Activated CD8-positive, alpha-beta memory T cell treated with anti-CD3 and anti-CD28 coated beads, Interleukin-2, amount 50 U/mL, for 1 hour (primary cell): ENCODE measurements at regions not wholly inside any gene's neighbourhood (a gene's known extent, or its start where the extent isn't known, plus 50 kb on each side); places are given as distances from the start of the nearest gene placed in this dataset.
"Not testable (repeated sequence)": the region's sequence is repeated elsewhere in the genome, so short reads cannot be mapped to it uniquely, and the experiment has no call there.

ENCODE experiments used
- DNase-seq: peaks from one replicate; pipeline ENCODE4 v3.0.0-alpha.2; 2020; ENCODE audit errors: extremely low read depth

DNA sequence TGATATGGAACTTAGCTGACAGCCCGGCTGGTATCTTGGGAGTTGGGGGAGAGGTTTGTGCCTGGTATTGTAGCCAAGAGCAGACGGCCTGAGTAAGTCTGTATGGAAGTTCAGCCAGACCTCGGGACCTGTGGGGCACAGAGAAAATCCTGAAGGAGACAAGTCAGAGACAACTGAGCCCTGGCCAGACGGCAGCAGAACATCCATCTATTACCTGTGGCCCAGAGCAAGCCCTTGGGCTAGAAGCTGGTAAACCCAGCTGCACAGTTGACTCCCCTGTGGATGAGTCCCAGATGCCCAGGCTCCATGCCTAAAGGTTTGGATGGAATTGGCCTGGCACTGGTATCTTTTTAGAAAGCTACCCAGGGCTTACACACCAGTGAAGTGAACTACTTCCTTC lies 70.4 kb upstream of the DLG1 start:
- no peak for DNase-seq

DNA sequence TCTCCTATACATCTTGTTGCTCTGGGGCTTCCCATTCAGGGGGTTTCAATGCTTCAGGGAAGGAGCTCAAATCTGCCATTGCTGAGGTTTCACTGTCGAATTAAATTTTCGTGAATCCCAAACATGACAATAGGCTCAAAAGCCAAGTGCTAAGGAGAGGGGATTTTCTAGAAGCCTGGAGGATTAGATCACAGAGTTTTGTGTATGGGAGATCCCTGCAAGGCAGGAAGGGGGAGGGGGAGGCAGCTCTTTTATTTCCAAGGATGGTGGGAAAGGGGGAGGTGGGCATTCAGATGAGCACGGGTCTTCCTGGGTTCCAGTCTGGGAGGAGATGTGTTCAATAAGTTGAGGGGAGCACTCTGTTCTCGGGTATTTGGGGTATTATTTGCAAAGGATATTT lies 69.9 kb upstream of the DLG1 start:
- no peak for DNase-seq

DNA sequence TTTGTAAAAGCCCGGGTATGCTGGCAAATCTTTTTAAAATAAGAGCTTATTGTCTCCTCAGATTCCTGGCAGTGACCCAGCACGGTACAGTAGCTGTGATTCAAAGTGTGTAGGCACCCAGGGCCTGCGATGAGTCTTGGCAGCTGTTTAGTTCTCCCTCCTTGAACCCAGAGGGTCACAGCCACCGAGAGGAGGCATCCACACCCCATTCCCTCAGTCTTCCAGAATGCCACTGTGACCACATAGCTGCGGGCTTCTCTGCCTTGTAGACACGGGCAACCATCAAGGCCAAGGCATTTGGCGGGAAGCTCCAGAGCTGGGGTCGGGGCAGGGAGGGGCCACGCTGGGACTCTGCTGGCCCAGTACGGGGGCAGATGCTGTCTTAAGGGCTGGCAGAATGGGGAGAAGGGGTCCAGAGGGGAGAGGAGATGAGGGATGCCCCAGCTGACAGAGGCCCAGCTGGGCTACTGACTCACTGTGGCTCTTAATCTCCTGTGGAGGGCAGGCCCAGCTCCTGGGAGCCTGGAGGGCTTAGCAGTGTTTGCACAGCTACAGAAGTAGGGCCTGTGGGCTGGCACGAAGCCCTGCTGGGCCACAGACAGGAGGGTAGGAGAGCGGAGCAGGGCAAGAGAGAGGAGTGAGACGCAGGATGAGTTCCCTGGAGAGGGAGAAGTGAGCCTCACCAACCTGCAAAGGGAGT lies 68.8 kb upstream of the DLG1 start:
- DNase-seq: no peak

DNA sequence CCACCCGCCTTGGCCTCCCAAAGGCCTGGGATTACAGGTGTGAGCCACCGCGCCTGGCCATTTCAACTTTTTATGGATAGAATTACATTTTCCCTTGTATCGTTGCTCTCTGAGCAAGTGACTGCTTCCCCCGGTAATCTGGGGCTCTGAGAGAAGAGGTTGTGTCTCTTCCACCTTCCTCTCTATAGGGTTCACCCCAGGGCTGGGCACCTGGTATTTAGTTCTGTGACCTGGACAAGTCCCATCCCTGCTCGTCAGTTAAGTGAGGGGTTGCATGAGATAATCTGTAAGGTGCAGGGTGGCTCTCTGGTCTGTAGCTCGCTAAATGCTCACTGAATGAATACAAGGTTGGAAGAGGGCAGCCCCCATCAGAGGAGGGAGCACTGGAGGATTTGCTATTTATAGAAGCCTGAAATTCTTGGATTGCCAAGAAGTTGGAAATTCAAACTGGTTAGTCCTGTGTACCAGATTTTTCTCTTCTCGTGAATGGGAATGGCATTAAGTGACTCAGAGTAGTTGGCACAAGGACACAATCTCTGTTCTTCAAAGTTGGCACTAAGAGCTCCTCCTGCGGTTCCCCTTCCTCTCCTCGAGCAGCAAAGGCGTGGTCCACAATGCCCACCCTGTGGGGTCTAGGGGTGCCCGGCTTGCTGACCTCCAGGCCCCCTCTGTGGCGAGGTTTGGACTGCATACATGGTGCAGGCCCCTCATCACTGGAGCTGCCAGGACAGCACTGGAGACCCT lies 68.1 kb upstream of the DLG1 start:
- no peak for DNase-seq

DNA sequence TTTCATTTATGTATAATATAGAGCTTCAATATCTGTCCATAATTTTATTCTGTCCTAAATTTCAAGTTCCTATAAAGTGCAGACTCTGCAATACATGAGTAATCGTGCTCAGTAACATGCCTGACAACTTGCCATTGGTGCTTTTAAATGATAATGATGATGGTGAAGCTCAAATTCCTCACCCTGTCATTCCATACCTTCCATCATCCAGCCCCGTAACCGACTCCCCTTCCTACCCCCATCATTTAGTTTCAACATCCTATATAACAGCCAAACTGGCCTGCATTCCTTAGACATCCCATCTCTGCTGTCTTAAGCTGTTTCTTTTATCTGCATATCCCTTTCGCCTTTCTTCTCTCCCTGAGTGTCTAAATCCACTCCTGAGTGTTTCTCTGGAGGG lies 67.2 kb upstream of the DLG1 start:
- DNase-seq: no peak

DNA sequence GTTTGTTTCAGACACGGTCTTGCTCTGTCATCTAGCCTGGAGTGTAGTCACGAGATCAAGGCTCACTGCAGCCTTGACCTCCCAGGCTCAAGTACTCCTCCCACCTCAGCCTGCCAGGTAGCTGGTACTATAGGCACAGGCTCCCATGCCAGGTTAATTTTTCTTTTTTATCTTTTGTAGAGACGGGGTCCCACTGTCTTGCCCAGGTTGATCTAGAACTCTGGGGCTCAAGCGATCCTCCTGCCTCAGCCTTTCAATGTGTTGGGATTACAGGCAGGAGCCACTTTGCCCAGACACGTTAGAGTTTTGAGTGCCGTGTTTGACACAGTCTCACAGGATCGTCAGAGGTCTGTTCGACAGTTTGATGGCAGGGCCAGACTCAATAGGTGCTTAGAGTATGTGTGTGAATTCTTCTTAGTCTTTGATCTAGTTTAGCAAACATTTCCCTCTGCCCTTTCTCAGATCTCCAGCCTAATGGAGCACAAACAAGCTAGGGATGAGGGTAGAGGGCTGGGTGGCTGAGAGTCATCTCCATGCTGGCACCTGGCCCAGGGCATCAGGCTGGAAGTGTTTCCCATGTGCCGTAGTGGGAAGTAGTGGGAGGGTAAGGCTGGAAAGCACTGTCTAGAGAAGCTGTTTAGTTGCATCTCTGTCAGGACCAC lies 66.1 kb upstream of the DLG1 start:
- no peak for DNase-seq

DNA sequence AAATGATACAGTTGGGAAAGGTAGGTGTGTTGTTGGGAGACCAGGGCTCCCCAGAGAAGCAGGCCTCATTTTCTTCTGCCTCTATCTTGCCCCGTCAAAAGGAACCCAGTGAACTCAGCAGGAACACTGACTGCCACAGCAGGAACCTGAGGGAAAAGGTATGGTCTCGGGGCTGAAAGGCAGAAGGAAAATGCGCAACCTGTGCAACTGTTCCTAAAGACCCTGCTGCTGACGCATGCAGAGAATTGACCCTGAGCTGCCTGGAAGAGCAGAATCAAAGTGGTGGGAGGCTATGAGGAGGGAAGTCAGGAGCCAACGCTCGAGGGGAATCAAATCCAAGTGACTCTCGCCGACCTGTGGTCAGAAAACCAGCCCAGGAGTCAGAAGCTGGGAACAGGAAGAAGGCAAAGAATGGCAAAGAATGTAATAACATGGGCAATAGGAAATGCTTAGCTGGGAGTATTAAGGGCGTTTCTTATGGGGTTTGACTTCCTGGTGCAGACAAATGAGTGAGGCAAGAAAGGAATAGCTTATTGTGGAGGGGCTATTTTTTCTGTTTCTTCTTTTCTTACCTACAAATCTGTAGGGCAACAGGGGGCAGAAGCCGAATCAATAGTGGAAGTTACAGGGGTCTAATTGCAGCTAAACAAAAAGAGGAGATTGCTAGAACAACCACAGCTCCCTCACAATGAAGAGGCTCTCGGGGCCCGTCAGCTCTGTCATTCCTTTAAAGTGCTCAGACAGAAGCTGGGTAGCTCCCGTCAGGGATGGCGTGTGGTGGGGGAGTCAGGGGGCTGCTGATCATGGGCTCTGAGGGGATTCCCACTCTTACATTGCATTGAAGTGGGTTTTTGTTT lies 65.4 kb upstream of the DLG1 start:
- DNase-seq: no peak

DNA sequence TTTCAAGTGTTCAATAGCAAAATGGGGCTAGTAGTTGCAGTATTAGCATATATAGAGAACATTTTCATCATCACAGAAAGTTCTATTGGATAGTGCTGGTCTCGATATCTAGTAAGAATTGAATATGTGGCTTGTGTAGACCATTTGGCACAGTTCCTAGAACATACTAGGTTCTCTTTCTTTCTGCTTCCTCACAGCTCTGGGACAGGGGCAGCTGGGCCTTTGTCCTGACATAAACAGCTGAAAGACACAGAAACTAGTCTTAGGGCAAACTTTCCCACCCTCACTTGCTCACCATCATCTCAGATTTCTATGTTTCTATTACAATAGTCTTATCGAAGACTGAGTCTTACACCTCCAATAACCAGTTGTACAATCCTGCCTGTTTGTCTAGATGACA lies 63.7 kb upstream of the DLG1 start:
- no peak for DNase-seq

DNA sequence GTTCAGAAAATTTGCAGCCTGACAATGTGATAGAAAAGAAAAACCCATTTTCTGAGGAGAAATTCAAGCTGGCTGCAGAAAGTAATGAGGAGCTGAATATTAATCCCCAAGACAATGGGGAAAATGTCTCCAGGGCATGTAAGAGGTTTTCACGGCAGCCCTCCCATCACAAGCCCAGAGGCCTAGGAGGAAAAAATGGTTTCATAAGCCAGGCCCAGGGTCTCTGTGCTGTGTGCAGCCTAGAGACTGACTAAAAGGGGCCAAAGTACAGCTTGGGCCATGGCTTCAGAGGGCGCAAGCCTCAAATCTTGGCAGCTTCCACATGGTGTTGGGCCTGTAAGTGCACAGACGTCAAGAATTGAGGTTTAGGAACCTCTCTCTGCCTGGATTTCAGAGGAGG lies 61.7 kb upstream of the DLG1 start:
- DNase-seq: not testable (repeated sequence)

DNA sequence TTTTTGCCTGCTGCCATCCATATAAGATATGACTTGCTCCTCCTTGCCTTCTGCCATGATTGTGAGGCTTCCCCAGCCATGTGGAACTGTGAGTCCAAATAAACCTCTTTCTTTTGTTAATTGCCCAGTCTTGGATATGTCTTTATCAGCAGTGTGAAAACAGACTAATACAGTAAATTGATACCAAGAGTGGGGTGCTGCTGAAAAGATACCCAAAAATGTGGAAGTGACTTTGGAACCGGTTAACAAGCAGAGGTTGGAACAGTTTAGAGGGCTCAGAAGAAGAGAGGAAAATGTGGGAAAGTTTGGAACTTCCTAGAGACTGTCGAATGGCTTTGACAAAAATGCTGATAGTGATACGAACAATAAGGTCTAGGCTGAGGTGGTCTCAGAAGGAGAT lies 61.1 kb upstream of the DLG1 start:
- DNase-seq: not testable (repeated sequence)

DNA sequence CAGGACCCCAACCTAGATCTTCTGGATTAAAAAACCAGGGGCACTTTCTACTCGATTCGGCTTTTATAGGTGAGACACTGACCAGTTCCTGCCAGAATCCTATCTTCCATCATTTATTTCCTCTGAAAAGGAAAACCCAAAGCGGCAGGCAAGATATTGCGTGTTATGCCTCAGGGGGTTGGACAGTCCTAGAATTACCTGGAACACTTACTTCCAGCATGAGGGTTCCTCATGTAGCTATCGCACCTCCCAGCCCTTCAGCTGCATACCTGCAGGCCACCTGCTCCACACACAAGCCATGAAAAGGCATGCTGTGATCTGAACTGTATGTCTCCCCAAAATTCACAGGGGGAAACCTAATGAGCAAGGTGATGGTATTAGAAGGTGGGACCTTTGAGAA lies 58.3 kb upstream of the DLG1 start:
- no peak for DNase-seq

DNA sequence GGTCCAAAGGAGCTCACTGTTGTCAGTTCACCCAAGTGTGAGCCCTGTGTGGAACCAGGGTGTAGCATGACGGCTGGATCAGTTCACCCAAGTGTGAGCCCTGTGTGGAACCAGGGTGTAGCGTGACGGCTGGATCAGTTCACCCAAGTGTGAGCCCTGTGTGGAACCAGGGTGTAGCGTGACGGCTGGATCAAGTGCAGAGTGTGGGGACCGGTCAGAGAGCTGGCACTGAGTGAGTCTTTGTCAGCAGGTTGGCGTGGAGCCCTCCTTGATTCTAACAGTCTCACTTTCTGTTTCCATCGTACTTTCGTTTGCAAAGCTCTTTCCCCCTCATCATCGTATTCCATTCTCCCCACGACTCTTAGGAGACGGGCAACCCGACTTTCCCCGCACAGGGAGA lies 57.9 kb upstream of the DLG1 start:
- no peak for DNase-seq

DNA sequence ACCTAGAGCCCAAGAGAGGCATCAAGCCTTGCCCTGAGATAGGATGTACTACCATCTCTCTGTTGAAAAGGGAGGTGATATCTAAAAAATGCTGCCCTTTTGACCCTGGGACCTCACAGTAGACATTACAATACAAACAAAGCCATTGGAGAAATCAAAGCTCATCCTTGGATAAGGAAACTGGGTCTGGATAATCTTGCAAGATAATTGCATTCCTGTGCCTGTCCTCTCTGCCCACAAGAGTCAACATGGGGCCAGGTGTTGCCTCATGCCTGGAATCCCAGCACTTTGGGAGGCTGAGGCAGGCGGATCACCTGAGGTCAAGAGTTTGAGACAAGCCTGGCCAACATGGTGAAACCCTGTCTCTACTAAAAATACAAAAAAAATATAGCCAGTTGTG lies 57.3 kb upstream of the DLG1 start:
- no peak for DNase-seq

DNA sequence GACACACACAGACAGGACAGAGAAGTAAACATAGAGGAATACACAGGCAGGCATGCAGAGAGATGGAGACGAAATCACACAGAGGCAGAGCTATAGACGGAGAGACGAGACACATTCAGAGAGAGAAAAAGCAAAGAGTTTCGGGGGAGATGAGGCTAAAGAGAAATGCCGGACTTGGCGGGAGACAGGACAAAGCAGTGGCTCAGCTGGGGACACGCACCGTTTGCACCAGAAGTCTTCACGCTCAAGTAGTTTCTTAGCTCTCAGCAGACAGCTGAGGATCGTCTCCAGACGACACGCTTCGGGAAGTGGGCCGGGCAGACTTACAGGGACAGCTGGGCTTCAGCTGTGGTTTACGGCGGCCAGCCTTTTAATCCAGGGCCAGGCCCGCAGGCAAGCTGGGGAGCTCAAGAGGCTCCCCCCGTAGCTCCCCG lies 56.2 kb upstream of the DLG1 start:
- DNase-seq: no peak

DNA sequence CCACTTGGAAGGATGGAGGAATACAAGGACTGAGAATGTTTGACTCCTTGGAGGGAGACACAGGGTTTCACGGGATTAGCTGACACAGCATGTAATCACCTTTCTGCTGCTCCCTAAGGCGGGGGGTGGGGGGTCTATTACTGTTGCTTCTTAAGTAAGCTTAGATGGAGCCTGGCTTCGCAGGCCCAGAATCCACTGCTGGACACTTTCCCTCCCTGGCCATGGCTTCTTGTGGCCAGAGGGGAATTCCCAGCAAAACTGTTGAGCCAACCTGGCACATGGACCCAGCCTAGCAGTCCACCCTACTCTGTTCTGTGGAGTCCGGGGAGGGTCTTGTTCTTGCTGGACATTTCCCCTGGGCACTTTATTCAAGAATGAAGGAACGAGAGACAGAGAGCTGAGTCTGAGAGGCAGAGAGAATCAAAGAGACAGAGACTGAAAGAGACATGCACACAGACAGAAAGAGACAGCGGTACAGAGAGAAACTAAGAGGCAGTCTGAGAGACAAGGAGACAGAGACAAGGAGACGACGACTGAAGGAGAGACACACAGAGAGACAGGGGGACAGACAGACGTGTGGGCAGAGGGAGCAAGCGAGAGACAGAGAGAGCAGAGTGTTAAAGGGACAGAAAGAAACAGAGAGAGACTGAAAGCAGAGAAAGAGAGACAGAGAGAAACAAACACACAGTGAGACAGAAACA lies 55.6 kb upstream of the DLG1 start:
- DNase-seq: no peak

DNA sequence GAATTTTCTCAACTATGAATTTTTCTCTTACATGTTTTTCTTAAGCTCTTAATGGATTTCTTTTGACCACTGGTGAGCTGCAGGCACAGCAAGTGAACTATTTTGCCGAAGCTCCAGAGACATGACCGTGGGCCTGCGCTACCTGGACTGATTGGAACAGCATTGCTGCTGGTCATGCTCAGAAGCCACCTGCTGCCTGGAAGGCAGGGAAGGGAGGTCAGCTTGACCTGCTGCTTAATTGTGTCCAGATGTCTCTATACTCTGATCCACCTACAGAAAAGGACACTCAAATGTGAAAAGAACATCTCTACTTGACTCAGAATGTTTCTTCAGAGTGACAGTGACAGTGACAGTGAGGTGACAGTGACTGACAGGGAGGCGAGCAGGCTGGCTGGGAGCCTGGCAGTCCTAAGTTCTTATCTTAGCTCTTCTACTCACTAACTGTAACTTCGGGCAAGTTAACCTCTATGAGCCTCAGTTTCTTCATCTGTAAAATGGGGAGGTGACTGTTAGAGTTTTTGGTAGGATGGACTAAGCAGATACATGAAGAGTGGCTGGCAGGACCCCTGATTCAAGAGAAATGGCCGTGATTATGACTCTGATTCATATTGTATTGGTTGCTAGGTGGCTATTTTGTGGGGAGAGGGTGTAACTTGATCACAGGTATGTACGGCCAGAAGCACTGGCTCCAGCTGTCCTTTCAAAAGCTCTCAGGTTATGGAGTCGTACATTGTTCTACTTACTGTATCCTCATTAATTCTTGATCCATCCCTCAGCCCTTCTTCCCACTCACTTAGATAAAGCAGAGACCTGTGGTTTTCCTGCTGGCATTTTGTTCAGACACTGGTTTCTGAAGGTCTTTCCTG lies 54.8 kb upstream of the DLG1 start:
- DNase-seq: no peak

DNA sequence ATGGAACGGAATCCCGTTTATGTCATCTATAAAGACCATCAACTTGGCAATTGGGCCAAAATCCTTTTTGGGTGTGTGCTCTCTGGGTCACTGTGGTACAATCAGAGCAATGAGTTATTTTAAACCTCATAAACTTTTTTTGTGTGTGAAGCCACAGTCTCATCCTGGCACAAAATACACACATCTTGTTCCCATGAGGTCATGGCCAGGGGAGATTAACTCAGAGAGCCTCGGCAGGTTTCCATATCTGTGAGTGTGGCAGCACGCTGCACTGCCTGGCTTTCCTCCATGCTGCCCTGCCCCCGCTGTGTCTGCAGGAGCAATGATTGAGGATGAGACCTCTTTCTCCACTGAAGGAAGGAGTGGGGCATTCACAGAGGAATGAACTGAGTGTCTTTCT lies 54.0 kb upstream of the DLG1 start:
- DNase-seq: no peak

DNA sequence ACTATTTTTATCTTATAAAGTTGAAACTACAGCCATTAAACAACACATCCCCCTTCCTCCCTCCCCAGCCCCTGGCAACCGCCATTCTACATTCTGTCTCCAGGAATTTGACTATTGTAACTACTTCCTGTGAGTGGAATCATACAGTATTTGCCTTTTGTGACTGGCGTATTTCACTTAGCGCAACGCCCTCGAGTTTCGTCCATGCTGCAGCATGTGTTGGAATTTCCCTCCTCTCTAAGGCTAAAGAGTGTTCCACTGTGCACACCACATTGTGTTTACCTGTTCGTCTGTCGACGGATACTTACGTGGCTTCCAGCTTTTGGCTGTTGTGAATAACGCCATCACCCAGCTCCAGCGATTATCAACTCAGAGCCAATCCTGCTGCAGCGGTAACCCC lies 52.0 kb upstream of the DLG1 start:
- no peak for DNase-seq

DNA sequence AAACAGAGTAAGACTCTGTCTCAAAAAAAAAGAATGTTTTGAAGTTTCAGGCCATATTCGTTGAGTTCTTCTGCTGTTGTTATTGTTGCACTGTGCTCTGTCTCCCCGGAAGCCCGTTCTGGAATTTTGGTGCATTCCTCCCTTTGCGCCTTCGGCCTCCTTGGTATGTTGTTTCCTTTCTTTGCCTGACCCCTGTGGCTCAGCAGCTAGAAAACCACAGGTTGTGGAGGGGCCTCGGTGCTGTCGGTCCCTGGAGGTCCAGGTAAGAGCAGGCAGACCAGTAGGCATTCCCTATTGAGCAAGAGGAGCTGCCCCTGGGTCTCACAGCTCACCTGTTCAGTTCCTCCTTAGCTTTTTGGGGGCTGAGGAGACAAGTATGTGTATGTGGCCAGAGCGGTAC lies 51.0 kb upstream of the DLG1 start:
- no peak for DNase-seq
